HCT116 (cell line): ENCODE measurements at regions not wholly inside any gene's neighbourhood (a gene's known extent, or its start where the extent isn't known, plus 50 kb on each side); places are given as distances from the start of the nearest gene placed in this dataset.

Source experiments
- CEBPB ChIP-seq: IDR thresholded peaks from 2 replicates; pipeline ENCODE4 v1.6.1; 2012; ENCODE audit warnings: low read depth
- CTCF ChIP-seq, 3 experiments: fragments of 200-600 bp in 1 of 3; sonication (generic) in 1 of 3; IDR thresholded peaks in 2 of 3; conservative IDR thresholded peaks in 1 of 3; 2 replicates each; pipeline ENCODE4 v1.5.1; 2012 to 2017; ENCODE audit warnings: low read depth in 2 of 3, low read length in 2 of 3, antibody characterized with exemption in 1 of 3, borderline replicate concordance in 1 of 3, control low read depth in 1 of 3, mild to moderate bottlenecking in 1 of 3, mixed read lengths in 1 of 3, mixed run types in 1 of 3, moderate library complexity in 1 of 3; ENCODE audit not compliant: insufficient read depth in 1 of 3
- POLR2A ChIP-seq: IDR thresholded peaks from 2 replicates; pipeline ENCODE4 v1.7.0; 2011; ENCODE audit warnings: borderline replicate concordance; ENCODE audit not compliant: insufficient read depth, insufficient read length; ENCODE audit errors: extremely low read depth
- POLR2AphosphoS5 ChIP-seq: IDR thresholded peaks from 2 replicates; pipeline ENCODE4 v1.6.1; 2011; ENCODE audit warnings: mild to moderate bottlenecking, low read depth, low read length, moderate library complexity
- SP1 ChIP-seq: IDR thresholded peaks from 2 replicates; pipeline ENCODE4 v1.6.1; 2012; ENCODE audit warnings: low read depth
- YY1 ChIP-seq: IDR thresholded peaks from 2 replicates; pipeline ENCODE4 v1.6.1; 2011; ENCODE audit warnings: low read length, low read depth, moderate library complexity, mild to moderate bottlenecking; ENCODE audit not compliant: insufficient replicate concordance; ENCODE audit errors: extremely low read depth
- ZBTB33 ChIP-seq: IDR thresholded peaks from 2 replicates; pipeline ENCODE4 v1.6.1; 2011; ENCODE audit warnings: mild to moderate bottlenecking, low read length, moderate library complexity; ENCODE audit not compliant: insufficient replicate concordance; ENCODE audit errors: extremely low read depth
- ZNF274 ChIP-seq: fragments of 200-500 bp; sonication (Bioruptor generic); IDR thresholded peaks from 2 replicates; pipeline ENCODE4 v1.6.1; 2014; ENCODE audit warnings: mild to moderate bottlenecking, low read depth, low read length, inconsistent platforms

GRCh38 chr3:117137065-117137464, 427.5 kb downstream of the TUSC7 start:
- TF ChIP-seq CEBPB (no peak), POLR2AphosphoS5 (no peak), ZBTB33 (no peak), CTCF (IDR thresholded peaks at IDR 0.05 in 2 of 3, conservative IDR thresholded peaks at IDR 0.05 in 1 of 3; ENCODE audit: borderline replicate concordance in 1 of 3, insufficient read depth in 1 of 3, low read depth in 2 of 3, low read length in 2 of 3) (no peak), ZNF274 (no peak), POLR2A (no peak), YY1 (no peak), SP1 (no peak)
